Ovary (tissue), 3 donors: ENCODE measurements at regions not wholly inside any gene's neighbourhood (a gene's known extent, or its start where the extent isn't known, plus 50 kb on each side); places are given as distances from the start of the nearest gene placed in this dataset.

ENCODE experiments used
- CTCF ChIP-seq, 3 donors: fragments of 450-650 bp in 2 of 3; fragments of 200-600 bp in 1 of 3; IDR thresholded peaks; one replicate each; pipeline versions ENCODE4 v1.5.1 to v1.8.0; 2016 to 2022; ENCODE audit warnings: antibody characterized with exemption in 3 of 3, mild to moderate bottlenecking in 1 of 3
- EP300 ChIP-seq: sonication (generic); formaldehyde crosslinking; IDR thresholded peaks from one replicate; pipeline ENCODE4 v1.6.1; 2017; ENCODE audit warnings: antibody characterized with exemption
- POLR2A ChIP-seq: fragments of 450-650 bp; IDR thresholded peaks from one replicate; pipeline ENCODE4 v1.6.1; 2017; ENCODE audit warnings: antibody characterized with exemption, mild to moderate bottlenecking, moderate library complexity
- donor health status: DM: no; HTN: no; CAD: no.

- no peak for TF ChIP-seq POLR2A
- no peak for TF ChIP-seq CTCF (IDR thresholded peaks at IDR 0.05)
- no peak for TF ChIP-seq EP300
These were observed 425.0 kb downstream of the SNAPC1 start for GRCh38 chr14:62187265-62187664.
